Heart right ventricle (tissue), 16 donors: ENCODE measurements at regions not wholly inside any gene's neighbourhood (a gene's known extent, or its start where the extent isn't known, plus 50 kb on each side); places are given as distances from the start of the nearest gene placed in this dataset.
"Not testable (repeated sequence)": the region's sequence is repeated elsewhere in the genome, so short reads cannot be mapped to it uniquely, and the experiment has no call there.

Source experiments
- ATAC-seq, 8 donors: fragments of 200-7000 bp; cut with Tn5 transposase; one replicate each; pipeline ENCODE4 v1.9.1; 2020; ENCODE audit warnings: mild to moderate bottlenecking in 8 of 8, moderate library complexity in 8 of 8, moderate number of reproducible peaks in 1 of 8
- DNase-seq, 2 donors: peaks; one replicate each; pipeline ENCODE4 v3.0.0-alpha.2; 2020
- H3K27ac ChIP-seq, 10 donors: fragments of 200-600 bp; sonication (generic) in 2 of 10; one replicate each; pipeline versions ENCODE4 v1.5.0 to v1.8.0; 2020 to 2022; ENCODE audit warnings: mild to moderate bottlenecking in 3 of 10
- H3K27me3 ChIP-seq, 7 donors: fragments of 200-600 bp; one replicate each; pipeline ENCODE4 v1.8.0; 2021 to 2022; ENCODE audit warnings: mild to moderate bottlenecking in 2 of 7
- H3K36me3 ChIP-seq, 9 donors: fragments of 200-600 bp; sonication (generic) in 1 of 9; one replicate each; pipeline versions ENCODE4 v1.5.0 to v1.8.0; 2020 to 2022; ENCODE audit warnings: mild to moderate bottlenecking in 2 of 9
- H3K4me1 ChIP-seq, 9 donors: fragments of 200-600 bp; sonication (generic) in 1 of 9; one replicate each; pipeline versions ENCODE4 v1.5.0 to v1.8.0; 2020 to 2022; ENCODE audit warnings: mild to moderate bottlenecking in 4 of 9
- H3K4me3 ChIP-seq, 10 donors: fragments of 200-600 bp; sonication (generic) in 2 of 10; one replicate each; pipeline versions ENCODE4 v1.5.0 to v1.8.0; 2020 to 2022; ENCODE audit warnings: mild to moderate bottlenecking in 7 of 10, moderate library complexity in 2 of 10
- H3K9me3 ChIP-seq, 11 donors: fragments of 200-600 bp in 10 of 11; sonication (generic) in 2 of 11; one replicate each; pipeline versions ENCODE4 v1.5.0 to v1.8.0; 2013 to 2022; ENCODE audit warnings: mild to moderate bottlenecking in 2 of 11, control low read depth in 1 of 11, moderate library complexity in 1 of 11
- WGBS, 2 donors: extraction: QIAGEN DNeasy Blood & Tissue Kit; methylation state at CpG; one replicate each; pipeline ENCODE4 v1.1.7; 2013; ENCODE audit warnings: inconsistent platforms in 1 of 2; 5-methylcytosine and 5-hydroxymethylcytosine counted together
- intact Hi-C, 10 donors: fragments of 100-400 bp; cut with DNase I; formaldehyde crosslinking; loops; one replicate each; pipeline versions ENCODE4 v1.11.1 to v1.14.2; 2022
- TF ChIP-seq, protein P1 (sequence below), 9 donors: fragments of 200-600 bp; sonication (generic) in 2 of 9; IDR thresholded peaks; one replicate each; pipeline versions ENCODE4 v1.5.0 to v1.8.0; 2021 to 2022; ENCODE audit warnings: antibody characterized with exemption in 9 of 9, mild to moderate bottlenecking in 5 of 9, moderate library complexity in 1 of 9
- donor health status: Arrhythmogenic right ventricular cardiomyopathy.
- donor health status: ischemic (EF 13 %, LVEDD 7.1; RV severe dilation, severe dysfunction).
- donor health status: healthy with polysubstance abuse.
- donor health status: DM: no; HTN: yes; CAD: no.
- donor health status: DM: no; HTN: no; CAD: no.
- donor health status: ischemic (EF 25% LVEDD 6.9; RV normal size, moderate dysfunction).
- donor health status: ischemic (EF 25% LVEDD 5.7; RV mildly dilated, moderate dysfunction).
- donor health status: healthy.
- donor health status: DM: yes; HTN: yes; CAD: no.
- donor health status: Ischemic cardiomyopathy.
- donor health status: ischemic (EF 35%, LVEDD 5.7; RV mildly dilated, moderate dysfunction).
- donor health status: nonischemic (EF 11% LVEDD 7.7; RV severe dilation, severe dysfunction).
- donor health status: DM: yes; HTN: yes; CAD: no.
- donor health status: PGD.
- donor health status: ischemic (EF 29% LVEDD 5.4; RV normal size, mild dysfunction).
- donor health status: nonischemic (EF 23%, LVEDD 6.1; RV moderate dilation, normal function).

DNA sequence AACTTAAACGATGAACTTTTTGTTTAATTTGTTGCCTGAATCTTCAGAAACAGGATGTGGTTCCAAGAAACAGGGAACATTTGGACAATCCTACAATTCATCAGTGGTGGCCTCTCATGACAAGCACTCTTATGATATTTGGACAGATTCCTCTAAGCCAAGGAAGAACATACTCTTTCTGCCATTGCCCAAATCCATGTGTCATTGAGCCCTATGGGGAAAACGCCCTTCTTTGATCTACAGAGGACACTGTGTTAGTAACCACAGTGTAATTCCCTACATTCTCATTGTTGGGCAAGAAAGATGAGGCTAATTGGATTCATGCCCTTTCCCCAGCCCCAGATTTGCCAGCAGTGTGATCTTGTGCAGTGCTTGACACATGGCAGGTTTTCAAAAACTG is 167.7 kb upstream of the PTCH1 start:
- 83 to 87% methylated on average over 2 of the region's 2 CpGs for WGBS, 2 donors
- intact Hi-C loops: no loop called here
- H3K4me1 ChIP-seq: peaks cover 0 to 5% (median 0%) of the 10 kb centered on the region in 9 donors
- H3K4me3 ChIP-seq: no peak overlapping the region
- DNase-seq (no peak), ATAC-seq (no peak)
- TF ChIP-seq, protein P1, sequence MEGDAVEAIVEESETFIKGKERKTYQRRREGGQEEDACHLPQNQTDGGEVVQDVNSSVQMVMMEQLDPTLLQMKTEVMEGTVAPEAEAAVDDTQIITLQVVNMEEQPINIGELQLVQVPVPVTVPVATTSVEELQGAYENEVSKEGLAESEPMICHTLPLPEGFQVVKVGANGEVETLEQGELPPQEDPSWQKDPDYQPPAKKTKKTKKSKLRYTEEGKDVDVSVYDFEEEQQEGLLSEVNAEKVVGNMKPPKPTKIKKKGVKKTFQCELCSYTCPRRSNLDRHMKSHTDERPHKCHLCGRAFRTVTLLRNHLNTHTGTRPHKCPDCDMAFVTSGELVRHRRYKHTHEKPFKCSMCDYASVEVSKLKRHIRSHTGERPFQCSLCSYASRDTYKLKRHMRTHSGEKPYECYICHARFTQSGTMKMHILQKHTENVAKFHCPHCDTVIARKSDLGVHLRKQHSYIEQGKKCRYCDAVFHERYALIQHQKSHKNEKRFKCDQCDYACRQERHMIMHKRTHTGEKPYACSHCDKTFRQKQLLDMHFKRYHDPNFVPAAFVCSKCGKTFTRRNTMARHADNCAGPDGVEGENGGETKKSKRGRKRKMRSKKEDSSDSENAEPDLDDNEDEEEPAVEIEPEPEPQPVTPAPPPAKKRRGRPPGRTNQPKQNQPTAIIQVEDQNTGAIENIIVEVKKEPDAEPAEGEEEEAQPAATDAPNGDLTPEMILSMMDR (IDR thresholded peaks at IDR 0.05): no peak
- no peak overlapping the region for H3K27ac ChIP-seq
- peaks cover 0 to 10% (median 4%) of the 10 kb centered on the region in 7 donors for H3K27me3 ChIP-seq
- no peaks in the 10 kb centered on the region for H3K36me3 ChIP-seq
- no peaks in the 10 kb centered on the region for H3K9me3 ChIP-seq

DNA sequence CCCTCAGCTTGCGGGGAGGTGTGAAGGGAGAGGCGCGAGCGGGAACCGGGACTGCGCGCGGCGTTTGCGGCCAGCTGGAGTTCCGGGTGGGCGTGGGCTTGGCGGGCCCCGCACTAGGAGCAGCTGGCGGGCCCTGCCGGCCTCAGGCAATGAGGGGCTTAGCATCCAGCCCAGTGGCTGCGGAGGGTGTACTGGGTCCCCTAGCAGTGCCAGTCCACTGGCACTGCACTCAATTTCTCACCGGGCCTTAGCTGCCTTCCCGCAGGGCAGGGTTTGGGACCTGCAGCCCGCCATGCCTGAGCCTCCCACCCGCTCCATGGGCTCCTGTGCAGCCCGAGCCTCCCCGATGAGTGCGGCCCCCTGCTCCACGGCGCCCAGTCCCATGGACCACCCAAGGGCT is 163.5 kb upstream of the PTCH1 start:
- H3K9me3 ChIP-seq, H3K36me3 ChIP-seq, intact Hi-C loops, H3K27ac ChIP-seq, DNase-seq, H3K27me3 ChIP-seq, H3K4me1 ChIP-seq, H3K4me3 ChIP-seq, ATAC-seq: not testable (repeated sequence)
- 90 to 91% methylated on average over 20 to 26 of the region's 26 CpGs for WGBS, 2 donors

DNA sequence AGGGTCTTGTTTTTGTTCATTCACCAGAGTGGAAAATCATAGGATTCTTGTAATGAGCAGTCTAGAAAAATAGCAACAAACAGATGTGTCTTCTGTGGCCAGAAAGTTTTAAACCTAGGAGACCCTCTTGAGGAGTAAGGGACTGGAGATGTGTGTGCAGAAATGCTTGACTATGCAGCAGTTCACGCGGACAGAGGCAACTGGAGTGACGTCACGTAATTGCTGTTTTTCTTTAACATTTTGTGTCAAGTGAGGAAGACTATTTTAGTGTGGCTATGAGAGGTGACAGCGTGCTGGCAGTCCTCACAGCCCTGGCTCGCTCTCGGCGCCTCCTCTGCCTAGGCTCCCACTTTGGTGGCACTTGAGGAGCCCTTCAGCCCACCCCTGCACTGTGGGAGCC is 163.1 kb upstream of the PTCH1 start:
- H3K4me1 ChIP-seq: no peaks in the 10 kb centered on the region
- H3K27me3 ChIP-seq: peaks cover 0 to 2% (median 0%) of the 10 kb centered on the region in 7 donors
- ATAC-seq (no peak), DNase-seq (no peak)
- H3K9me3 ChIP-seq: no peaks in the 10 kb centered on the region
- H3K4me3 ChIP-seq: no peak overlapping the region
- no peaks in the 10 kb centered on the region for H3K36me3 ChIP-seq
- intact Hi-C loops: no loop called here
- 91 to 96% methylated on average over 8 of the region's 8 CpGs for WGBS, 2 donors
- TF ChIP-seq, protein P1 (IDR thresholded peaks at IDR 0.05): no peak
- H3K27ac ChIP-seq: no peak overlapping the region

DNA sequence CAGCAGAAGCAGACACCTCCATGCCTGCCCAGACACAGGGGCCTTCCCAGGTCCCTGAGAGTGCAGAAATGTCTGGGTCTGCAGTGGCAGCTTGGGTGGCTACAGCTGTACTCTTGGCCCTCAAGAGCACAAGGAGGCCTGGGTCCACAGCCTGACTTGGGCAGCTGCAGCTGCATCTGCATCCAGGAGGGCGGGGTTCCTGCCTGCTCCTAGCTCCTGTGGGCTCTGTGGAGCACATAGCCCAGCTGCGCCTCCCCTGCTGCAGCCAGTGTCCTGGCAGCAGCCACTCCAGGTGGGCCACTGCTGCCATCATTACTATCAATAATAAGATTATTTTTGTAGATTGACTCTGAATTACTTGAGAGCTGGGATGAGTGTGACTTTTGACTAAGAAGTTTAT is 162.0 kb upstream of the PTCH1 start:
- ATAC-seq: no peak
- no peak for DNase-seq
- no peaks in the 10 kb centered on the region for H3K9me3 ChIP-seq
- H3K27me3 ChIP-seq: no peaks in the 10 kb centered on the region
- intact Hi-C loops: no loop called here
- TF ChIP-seq, protein P1 (IDR thresholded peaks at IDR 0.05): no peak
- WGBS, 2 donors: 92 to 93% methylated on average over 2 of the region's 2 CpGs
- H3K27ac ChIP-seq: no peak overlapping the region
- H3K4me1 ChIP-seq: no peaks in the 10 kb centered on the region
- H3K36me3 ChIP-seq: no peaks in the 10 kb centered on the region
- H3K4me3 ChIP-seq: no peak overlapping the region

DNA sequence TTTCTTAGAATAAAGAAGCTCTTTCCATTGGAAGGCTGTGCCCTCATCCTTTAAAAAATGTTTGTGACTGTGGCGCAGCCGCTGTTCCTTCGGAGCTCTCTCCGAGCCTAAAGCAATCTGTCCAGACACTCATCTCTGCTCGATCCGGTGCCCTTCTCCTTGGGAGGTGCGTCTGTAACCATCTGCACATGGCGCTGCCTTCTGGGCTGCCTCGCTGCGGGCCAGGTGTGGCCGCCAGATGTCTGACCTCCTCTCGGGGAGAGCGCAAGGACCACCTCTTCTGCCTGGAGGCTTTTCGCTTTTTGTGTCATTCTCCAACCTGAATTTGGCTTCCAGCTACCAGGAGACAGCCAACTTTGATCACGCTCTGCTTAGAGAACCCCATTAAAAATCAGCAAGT is 153.4 kb upstream of the PTCH1 start:
- ATAC-seq: no peak
- Histone ChIP-seq H3K27me3 (peaks cover 0 to 25% (median 15%) of the 10 kb centered on the region in 7 donors), H3K27ac (no peak overlapping the region), H3K4me3 (no peak overlapping the region), H3K36me3 (no peaks in the 10 kb centered on the region), H3K4me1 (no peaks in the 10 kb centered on the region), H3K9me3 (no peaks in the 10 kb centered on the region)
- WGBS, 2 donors: 85 to 92% methylated on average over 15 of the region's 15 CpGs
- TF ChIP-seq, protein P1 (IDR thresholded peaks at IDR 0.05): no peak
- intact Hi-C loops: no loop called here
- DNase-seq: no peak
